ENCODE measurements at regions not wholly inside any gene's neighbourhood (a gene's known extent, or its start where the extent isn't known, plus 50 kb on each side); places are given as distances from the start of the nearest gene placed in this dataset.

DNA sequence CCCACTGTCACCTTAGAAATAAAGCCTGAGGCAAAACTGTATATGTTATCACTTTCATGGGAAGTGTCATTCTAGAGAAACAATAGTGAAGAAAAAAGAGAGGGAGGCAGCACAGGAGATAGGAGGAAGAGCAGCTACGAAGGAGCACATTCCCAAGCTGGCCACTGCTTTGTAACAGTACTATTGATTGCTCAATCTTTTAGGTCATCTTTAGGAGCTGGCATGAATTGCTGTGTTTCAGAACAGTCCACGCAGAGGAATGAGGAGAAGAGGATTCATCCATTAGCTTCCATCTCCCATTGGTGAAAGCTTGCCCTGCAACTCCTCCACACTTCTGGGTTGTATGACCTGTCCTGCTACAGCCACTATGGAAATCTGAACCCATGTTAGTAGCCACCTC is 372.5 kb upstream of the DDHD1 start:
- TF ChIP-seq POLR2A (IDR thresholded peaks at IDR 0.05), result no peak
- TF ChIP-seq, protein P1, sequence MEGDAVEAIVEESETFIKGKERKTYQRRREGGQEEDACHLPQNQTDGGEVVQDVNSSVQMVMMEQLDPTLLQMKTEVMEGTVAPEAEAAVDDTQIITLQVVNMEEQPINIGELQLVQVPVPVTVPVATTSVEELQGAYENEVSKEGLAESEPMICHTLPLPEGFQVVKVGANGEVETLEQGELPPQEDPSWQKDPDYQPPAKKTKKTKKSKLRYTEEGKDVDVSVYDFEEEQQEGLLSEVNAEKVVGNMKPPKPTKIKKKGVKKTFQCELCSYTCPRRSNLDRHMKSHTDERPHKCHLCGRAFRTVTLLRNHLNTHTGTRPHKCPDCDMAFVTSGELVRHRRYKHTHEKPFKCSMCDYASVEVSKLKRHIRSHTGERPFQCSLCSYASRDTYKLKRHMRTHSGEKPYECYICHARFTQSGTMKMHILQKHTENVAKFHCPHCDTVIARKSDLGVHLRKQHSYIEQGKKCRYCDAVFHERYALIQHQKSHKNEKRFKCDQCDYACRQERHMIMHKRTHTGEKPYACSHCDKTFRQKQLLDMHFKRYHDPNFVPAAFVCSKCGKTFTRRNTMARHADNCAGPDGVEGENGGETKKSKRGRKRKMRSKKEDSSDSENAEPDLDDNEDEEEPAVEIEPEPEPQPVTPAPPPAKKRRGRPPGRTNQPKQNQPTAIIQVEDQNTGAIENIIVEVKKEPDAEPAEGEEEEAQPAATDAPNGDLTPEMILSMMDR (IDR thresholded peaks at IDR 0.05), result no peak

Data from testis (tissue), 2 donors.